Gastrocnemius medialis (tissue), 4 donors: ENCODE measurements at regions not wholly inside any gene's neighbourhood (a gene's known extent, or its start where the extent isn't known, plus 50 kb on each side); places are given as distances from the start of the nearest gene placed in this dataset.

Source experiments
- ATAC-seq, 2 donors: fragments of 150-250 bp; one replicate each; pipeline ENCODE4 v1.9.1; 2016
- DNase-seq, 2 donors: peaks; one replicate each; pipeline ENCODE4 v3.0.0-alpha.2; 2019
- H3K27ac ChIP-seq, 4 donors: fragments of 200-600 bp; sonication (generic); 1 replicate in 1 of 4; 2 replicates in 3 of 4; pipeline ENCODE4 v1.5.1; 2016 to 2018; ENCODE audit warnings: mild to moderate bottlenecking in 2 of 4, moderate library complexity in 1 of 4
- H3K27me3 ChIP-seq, 3 donors: fragments of 200-600 bp; sonication (generic) in 2 of 3; 1 replicate in 1 of 3; 2 replicates in 2 of 3; pipeline versions ENCODE4 v1.5.1 to v1.6.0; 2016 to 2019; ENCODE audit warnings: mild to moderate bottlenecking in 1 of 3, moderate library complexity in 1 of 3
- H3K36me3 ChIP-seq, 2 donors: fragments of 200-600 bp; sonication (generic) in 1 of 2; one replicate each; pipeline ENCODE4 v1.5.1; 2017 to 2018
- H3K4me1 ChIP-seq, 2 donors: fragments of 200-600 bp; sonication (generic) in 1 of 2; one replicate each; pipeline ENCODE4 v1.5.1; 2016 to 2017; ENCODE audit warnings: mild to moderate bottlenecking in 2 of 2
- H3K4me3 ChIP-seq, 4 donors: fragments of 200-600 bp; sonication (generic) in 3 of 4; 1 replicate in 1 of 4; 2 replicates in 3 of 4; pipeline ENCODE4 v1.5.1; 2016 to 2019; ENCODE audit warnings: mild to moderate bottlenecking in 2 of 4
- H3K9me3 ChIP-seq, 3 donors: fragments of 200-600 bp; sonication (generic) in 2 of 3; 1 replicate in 1 of 3; 2 replicates in 2 of 3; pipeline ENCODE4 v1.5.1; 2016 to 2019
- CTCF ChIP-seq, 5 experiments: fragments of 450-650 bp in 3 of 5; fragments of 200-600 bp in 2 of 5; sonication (generic) in 2 of 5; IDR thresholded peaks in 4 of 5; conservative IDR thresholded peaks in 1 of 5; 1 replicate in 4 of 5; 2 replicates in 1 of 5; pipeline ENCODE4 v1.5.1; 2016 to 2019; ENCODE audit warnings: antibody characterized with exemption in 5 of 5, mild to moderate bottlenecking in 3 of 5, moderate library complexity in 3 of 5
- POLR2A ChIP-seq, 2 donors: fragments of 450-650 bp; IDR thresholded peaks; one replicate each; pipeline ENCODE4 v1.6.1; 2017; ENCODE audit warnings: antibody characterized with exemption in 2 of 2, mild to moderate bottlenecking in 2 of 2, moderate library complexity in 2 of 2
- in situ Hi-C, 4 donors: fragments of 200-750 bp; cut with MboI; loops; one replicate each; pipeline versions ENCODE4 v1.15.0 to v1.8.0; 2017; ENCODE audit warnings: low sequenced_read_pairs in 4 of 4
- intact Hi-C: fragments of 100-400 bp; cut with DNase I; formaldehyde crosslinking; loops from one replicate; pipeline ENCODE4 v1.15.1; 2023; ENCODE audit warnings: low total_unique reads

GRCh38 chr4:187027272-187027671 lies 303.6 kb upstream of the FAT1 start:
- no peak for ATAC-seq
- in situ Hi-C loops, result no loop called here
- Histone ChIP-seq H3K9me3 (no peaks in the 10 kb centered on the region), H3K27me3 (no peaks in the 10 kb centered on the region), H3K27ac (no peak overlapping the region), H3K36me3 (no peaks in the 10 kb centered on the region), H3K4me1 (no peaks in the 10 kb centered on the region), H3K4me3 (no peak overlapping the region)
- TF ChIP-seq POLR2A (IDR thresholded peaks at IDR 0.05) (no peak), CTCF (IDR thresholded peaks at IDR 0.05 in 4 of 5, conservative IDR thresholded peaks at IDR 0.05 in 1 of 5) (no peak)
- intact Hi-C loops, result no loop called here
- no peak for DNase-seq

GRCh38 chr4:187042251-187042650 lies 318.6 kb upstream of the FAT1 start:
- no peak overlapping the region for H3K4me3 ChIP-seq

DNA sequence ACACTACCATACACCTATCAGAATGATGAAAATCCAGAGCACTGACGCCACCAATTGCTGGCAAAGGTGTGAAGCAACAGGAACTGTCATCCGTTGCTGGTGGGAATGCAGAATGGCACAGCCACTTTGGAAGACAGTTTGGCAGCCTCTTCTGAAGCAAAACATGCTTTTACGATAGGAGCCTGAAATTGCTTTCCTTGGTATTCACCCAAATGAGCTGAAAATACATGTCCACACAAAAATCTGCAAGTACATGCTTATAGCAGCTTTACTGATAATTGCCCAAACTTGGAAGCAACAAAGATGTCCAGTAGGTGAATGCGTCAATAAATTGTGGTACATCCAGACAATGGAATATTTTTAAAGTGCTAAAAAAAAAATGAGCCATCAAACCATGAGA lies 322.8 kb upstream of the FAT1 start:
- in situ Hi-C loops, result no loop called here
- no peaks in the 10 kb centered on the region for H3K27me3 ChIP-seq
- H3K4me3 ChIP-seq, result no peak overlapping the region
- H3K36me3 ChIP-seq, result no peaks in the 10 kb centered on the region
- ATAC-seq, result no peak
- intact Hi-C loops, result no loop called here
- no peak for DNase-seq
- TF ChIP-seq POLR2A (IDR thresholded peaks at IDR 0.05), result no peak
- no peak for TF ChIP-seq CTCF (IDR thresholded peaks at IDR 0.05 in 4 of 5, conservative IDR thresholded peaks at IDR 0.05 in 1 of 5)
- H3K27ac ChIP-seq, result no peak overlapping the region
- no peaks in the 10 kb centered on the region for H3K9me3 ChIP-seq
- H3K4me1 ChIP-seq, result no peaks in the 10 kb centered on the region

More at GRCh38 chr4:187042251-187042650, 318.6 kb upstream of the FAT1 start:
- TF ChIP-seq CTCF (IDR thresholded peaks at IDR 0.05 in 4 of 5, conservative IDR thresholded peaks at IDR 0.05 in 1 of 5) (no peak), POLR2A (IDR thresholded peaks at IDR 0.05) (no peak)
- no peaks in the 10 kb centered on the region for H3K36me3 ChIP-seq
- intact Hi-C loops, result no loop called here
- no peaks in the 10 kb centered on the region for H3K9me3 ChIP-seq
- in situ Hi-C loops, result no loop called here
- H3K27me3 ChIP-seq, result no peaks in the 10 kb centered on the region
- ATAC-seq, result no peak
- no peak for DNase-seq
- no peaks in the 10 kb centered on the region for H3K4me1 ChIP-seq
- H3K27ac ChIP-seq, result no peak overlapping the region

DNA sequence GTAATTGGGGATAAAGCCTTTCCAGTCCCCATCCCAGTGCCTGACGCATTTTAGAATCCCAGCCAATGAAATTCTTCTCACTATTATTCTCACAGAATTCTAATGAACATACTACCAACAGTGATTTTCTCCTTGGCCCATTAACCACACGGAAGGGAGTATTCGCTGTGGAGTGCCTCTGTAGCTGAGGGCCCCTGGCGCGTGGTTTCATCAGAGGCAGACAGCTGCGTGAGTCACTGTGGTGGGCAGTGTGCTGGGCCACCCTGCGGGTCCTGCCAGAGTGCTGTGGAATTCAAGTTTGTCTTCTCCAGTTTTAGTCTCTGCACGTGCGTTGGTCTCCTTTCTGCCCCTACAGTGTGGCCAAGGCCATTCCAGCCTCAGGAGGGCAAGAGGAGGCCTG lies 335.4 kb upstream of the FAT1 start:
- intact Hi-C loops (no loop called here), in situ Hi-C loops (no loop called here)
- TF ChIP-seq POLR2A (IDR thresholded peaks at IDR 0.05), result no peak
- no peak for TF ChIP-seq CTCF (IDR thresholded peaks at IDR 0.05 in 4 of 5, conservative IDR thresholded peaks at IDR 0.05 in 1 of 5)
- no peak overlapping the region for H3K27ac ChIP-seq
- H3K27me3 ChIP-seq, result no peaks in the 10 kb centered on the region
- H3K9me3 ChIP-seq, result no peaks in the 10 kb centered on the region
- H3K4me1 ChIP-seq, result no peaks in the 10 kb centered on the region
- H3K36me3 ChIP-seq, result no peaks in the 10 kb centered on the region
- no peak overlapping the region for H3K4me3 ChIP-seq
- DNase-seq, result no peak
- no peak for ATAC-seq

DNA sequence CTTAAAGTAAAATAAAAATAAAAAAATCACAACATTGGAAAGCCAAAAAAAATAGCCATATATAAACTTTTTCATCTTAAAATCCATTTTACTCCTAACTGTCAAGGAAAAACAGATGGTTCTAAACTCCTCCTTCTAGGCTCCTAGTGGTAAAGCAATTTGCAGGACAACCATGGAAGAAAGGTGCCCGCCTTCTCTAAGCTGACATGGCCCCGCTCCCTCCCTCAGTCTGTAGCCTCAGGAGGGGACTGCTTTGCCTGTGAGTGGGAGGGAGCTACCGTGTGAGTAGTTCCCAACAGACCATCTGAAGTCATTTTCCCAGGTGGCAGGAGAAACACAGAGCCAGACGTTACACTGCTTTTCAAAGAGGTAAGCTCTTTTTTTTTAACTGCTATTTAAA lies 336.2 kb upstream of the FAT1 start:
- no peak overlapping the region for H3K4me3 ChIP-seq
- in situ Hi-C loops (no loop called here), intact Hi-C loops (no loop called here)
- no peaks in the 10 kb centered on the region for H3K9me3 ChIP-seq
- H3K27ac ChIP-seq, result no peak overlapping the region
- H3K36me3 ChIP-seq, result no peaks in the 10 kb centered on the region
- H3K27me3 ChIP-seq, result no peaks in the 10 kb centered on the region
- DNase-seq (no peak), ATAC-seq (no peak)
- TF ChIP-seq CTCF (IDR thresholded peaks at IDR 0.05 in 4 of 5, conservative IDR thresholded peaks at IDR 0.05 in 1 of 5) (no peak), POLR2A (IDR thresholded peaks at IDR 0.05) (no peak)
- no peaks in the 10 kb centered on the region for H3K4me1 ChIP-seq
